HCT116 (cell line): ENCODE measurements at regions not wholly inside any gene's neighbourhood (a gene's known extent, or its start where the extent isn't known, plus 50 kb on each side); places are given as distances from the start of the nearest gene placed in this dataset.

Experiments
- CEBPB ChIP-seq: IDR thresholded peaks from 2 replicates; pipeline ENCODE4 v1.6.1; 2012; ENCODE audit warnings: low read depth
- EGR1 ChIP-seq: IDR thresholded peaks from 2 replicates; pipeline ENCODE4 v1.6.1; 2012; ENCODE audit warnings: low read depth
- EZH2 ChIP-seq: fragments of 200-600 bp; sonication (generic); IDR thresholded peaks from 2 replicates; pipeline ENCODE4 v1.6.1; 2017; ENCODE audit warnings: antibody characterized with exemption, mixed run types
- JUND ChIP-seq: IDR thresholded peaks from 2 replicates; pipeline ENCODE4 v1.6.1; 2012
- POLR2A ChIP-seq: IDR thresholded peaks from 2 replicates; pipeline ENCODE4 v1.7.0; 2011; ENCODE audit warnings: borderline replicate concordance; ENCODE audit not compliant: insufficient read depth, insufficient read length; ENCODE audit errors: extremely low read depth
- POLR2AphosphoS5 ChIP-seq: IDR thresholded peaks from 2 replicates; pipeline ENCODE4 v1.6.1; 2011; ENCODE audit warnings: mild to moderate bottlenecking, low read depth, low read length, moderate library complexity
- RAD21 ChIP-seq: IDR thresholded peaks from 2 replicates; pipeline ENCODE4 v1.6.1; 2012; ENCODE audit warnings: low read depth, mild to moderate bottlenecking
- TCF7L2 ChIP-seq: IDR thresholded peaks from 2 replicates; pipeline ENCODE4 v1.7.0; 2011; ENCODE audit warnings: borderline replicate concordance, inconsistent platforms; ENCODE audit not compliant: insufficient read depth, insufficient read length; ENCODE audit errors: extremely low read depth
- ZNF274 ChIP-seq: fragments of 200-500 bp; sonication (Bioruptor generic); IDR thresholded peaks from 2 replicates; pipeline ENCODE4 v1.6.1; 2014; ENCODE audit warnings: mild to moderate bottlenecking, low read depth, low read length, inconsistent platforms
- TF ChIP-seq, protein P1 (sequence below), 3 experiments: fragments of 200-600 bp in 1 of 3; sonication (generic) in 1 of 3; IDR thresholded peaks in 2 of 3; conservative IDR thresholded peaks in 1 of 3; 2 replicates each; pipeline ENCODE4 v1.5.1; 2012 to 2017; ENCODE audit warnings: low read depth in 2 of 3, low read length in 2 of 3, antibody characterized with exemption in 1 of 3, borderline replicate concordance in 1 of 3, control low read depth in 1 of 3, mild to moderate bottlenecking in 1 of 3, mixed read lengths in 1 of 3, mixed run types in 1 of 3, moderate library complexity in 1 of 3; ENCODE audit not compliant: insufficient read depth in 1 of 3
- TF ChIP-seq, protein P2 (sequence below): IDR thresholded peaks from 2 replicates; pipeline ENCODE4 v1.6.1; 2012
- TF ChIP-seq, protein P3 (sequence below): IDR thresholded peaks from 2 replicates; pipeline ENCODE4 v1.6.1; 2012; ENCODE audit warnings: low read depth
- TF ChIP-seq, protein P4 (sequence below): IDR thresholded peaks from 2 replicates; pipeline ENCODE4 v1.6.1; 2012

DNA sequence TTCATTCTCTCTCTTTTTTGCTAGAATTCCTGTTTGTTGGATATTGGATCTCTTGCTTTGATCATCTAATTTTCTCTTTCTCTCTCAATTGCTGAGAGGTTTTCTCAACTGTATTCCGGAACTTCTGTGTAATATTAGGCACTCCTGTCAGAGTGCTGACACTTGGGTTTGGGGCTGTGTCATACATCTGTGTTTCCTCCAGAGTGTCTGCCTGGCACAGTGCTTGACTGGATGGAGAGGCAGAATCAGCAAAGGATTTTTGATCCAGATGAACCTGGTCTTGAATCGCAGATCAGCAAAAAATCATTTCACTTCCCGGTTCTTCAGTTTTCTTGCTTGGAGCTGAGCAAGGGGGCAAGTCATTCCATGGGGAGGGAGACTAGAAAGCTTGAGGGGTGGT lies 87.7 kb upstream of the CXCR4 start:
- TF ChIP-seq, protein P1, sequence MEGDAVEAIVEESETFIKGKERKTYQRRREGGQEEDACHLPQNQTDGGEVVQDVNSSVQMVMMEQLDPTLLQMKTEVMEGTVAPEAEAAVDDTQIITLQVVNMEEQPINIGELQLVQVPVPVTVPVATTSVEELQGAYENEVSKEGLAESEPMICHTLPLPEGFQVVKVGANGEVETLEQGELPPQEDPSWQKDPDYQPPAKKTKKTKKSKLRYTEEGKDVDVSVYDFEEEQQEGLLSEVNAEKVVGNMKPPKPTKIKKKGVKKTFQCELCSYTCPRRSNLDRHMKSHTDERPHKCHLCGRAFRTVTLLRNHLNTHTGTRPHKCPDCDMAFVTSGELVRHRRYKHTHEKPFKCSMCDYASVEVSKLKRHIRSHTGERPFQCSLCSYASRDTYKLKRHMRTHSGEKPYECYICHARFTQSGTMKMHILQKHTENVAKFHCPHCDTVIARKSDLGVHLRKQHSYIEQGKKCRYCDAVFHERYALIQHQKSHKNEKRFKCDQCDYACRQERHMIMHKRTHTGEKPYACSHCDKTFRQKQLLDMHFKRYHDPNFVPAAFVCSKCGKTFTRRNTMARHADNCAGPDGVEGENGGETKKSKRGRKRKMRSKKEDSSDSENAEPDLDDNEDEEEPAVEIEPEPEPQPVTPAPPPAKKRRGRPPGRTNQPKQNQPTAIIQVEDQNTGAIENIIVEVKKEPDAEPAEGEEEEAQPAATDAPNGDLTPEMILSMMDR (IDR thresholded peaks at IDR 0.05 in 2 of 3, conservative IDR thresholded peaks at IDR 0.05 in 1 of 3; ENCODE audit: borderline replicate concordance in 1 of 3, insufficient read depth in 1 of 3, low read depth in 2 of 3, low read length in 2 of 3) = no peak
- TF ChIP-seq, protein P2, sequence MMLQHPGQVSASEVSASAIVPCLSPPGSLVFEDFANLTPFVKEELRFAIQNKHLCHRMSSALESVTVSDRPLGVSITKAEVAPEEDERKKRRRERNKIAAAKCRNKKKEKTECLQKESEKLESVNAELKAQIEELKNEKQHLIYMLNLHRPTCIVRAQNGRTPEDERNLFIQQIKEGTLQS = no peak
- TF ChIP-seq RAD21 (no peak), TCF7L2 (no peak), POLR2A (no peak), POLR2AphosphoS5 (no peak), CEBPB (no peak), ZNF274 (no peak), EZH2 (no peak), EGR1 (no peak), JUND (no peak)
- TF ChIP-seq, protein P3, sequence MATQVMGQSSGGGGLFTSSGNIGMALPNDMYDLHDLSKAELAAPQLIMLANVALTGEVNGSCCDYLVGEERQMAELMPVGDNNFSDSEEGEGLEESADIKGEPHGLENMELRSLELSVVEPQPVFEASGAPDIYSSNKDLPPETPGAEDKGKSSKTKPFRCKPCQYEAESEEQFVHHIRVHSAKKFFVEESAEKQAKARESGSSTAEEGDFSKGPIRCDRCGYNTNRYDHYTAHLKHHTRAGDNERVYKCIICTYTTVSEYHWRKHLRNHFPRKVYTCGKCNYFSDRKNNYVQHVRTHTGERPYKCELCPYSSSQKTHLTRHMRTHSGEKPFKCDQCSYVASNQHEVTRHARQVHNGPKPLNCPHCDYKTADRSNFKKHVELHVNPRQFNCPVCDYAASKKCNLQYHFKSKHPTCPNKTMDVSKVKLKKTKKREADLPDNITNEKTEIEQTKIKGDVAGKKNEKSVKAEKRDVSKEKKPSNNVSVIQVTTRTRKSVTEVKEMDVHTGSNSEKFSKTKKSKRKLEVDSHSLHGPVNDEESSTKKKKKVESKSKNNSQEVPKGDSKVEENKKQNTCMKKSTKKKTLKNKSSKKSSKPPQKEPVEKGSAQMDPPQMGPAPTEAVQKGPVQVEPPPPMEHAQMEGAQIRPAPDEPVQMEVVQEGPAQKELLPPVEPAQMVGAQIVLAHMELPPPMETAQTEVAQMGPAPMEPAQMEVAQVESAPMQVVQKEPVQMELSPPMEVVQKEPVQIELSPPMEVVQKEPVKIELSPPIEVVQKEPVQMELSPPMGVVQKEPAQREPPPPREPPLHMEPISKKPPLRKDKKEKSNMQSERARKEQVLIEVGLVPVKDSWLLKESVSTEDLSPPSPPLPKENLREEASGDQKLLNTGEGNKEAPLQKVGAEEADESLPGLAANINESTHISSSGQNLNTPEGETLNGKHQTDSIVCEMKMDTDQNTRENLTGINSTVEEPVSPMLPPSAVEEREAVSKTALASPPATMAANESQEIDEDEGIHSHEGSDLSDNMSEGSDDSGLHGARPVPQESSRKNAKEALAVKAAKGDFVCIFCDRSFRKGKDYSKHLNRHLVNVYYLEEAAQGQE = no peak
- TF ChIP-seq, protein P4, sequence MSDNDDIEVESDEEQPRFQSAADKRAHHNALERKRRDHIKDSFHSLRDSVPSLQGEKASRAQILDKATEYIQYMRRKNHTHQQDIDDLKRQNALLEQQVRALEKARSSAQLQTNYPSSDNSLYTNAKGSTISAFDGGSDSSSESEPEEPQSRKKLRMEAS = no peak
